ENCODE measurements at regions not wholly inside any gene's neighbourhood (a gene's known extent, or its start where the extent isn't known, plus 50 kb on each side); places are given as distances from the start of the nearest gene placed in this dataset.

DNA sequence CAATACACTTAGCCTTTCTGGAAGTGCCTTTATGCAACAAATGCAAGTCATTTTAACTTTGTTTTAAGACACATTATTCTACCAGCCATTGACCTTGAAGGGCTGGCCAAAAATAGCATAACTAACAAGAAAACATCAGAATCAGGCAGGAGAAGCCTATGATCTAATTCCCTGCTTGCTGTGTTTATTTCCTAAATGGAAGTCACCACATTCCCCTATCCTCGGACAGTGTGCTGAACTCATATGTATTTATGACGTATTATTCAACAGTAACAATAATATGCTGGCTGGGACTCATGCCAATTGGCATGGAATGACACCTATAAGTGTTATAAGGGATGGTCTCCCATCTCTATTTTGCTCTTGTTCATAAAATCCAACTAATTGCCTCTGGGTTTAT lies 140.7 kb downstream of the MAP3K7 start:
- no peak for TF ChIP-seq POLR2A (IDR thresholded peaks at IDR 0.05; ENCODE audit: low read length)
- no peak for TF ChIP-seq GATA1 (IDR thresholded peaks at IDR 0.05; ENCODE audit: low read depth, low read length)
- no peak for DNase-seq

DNA sequence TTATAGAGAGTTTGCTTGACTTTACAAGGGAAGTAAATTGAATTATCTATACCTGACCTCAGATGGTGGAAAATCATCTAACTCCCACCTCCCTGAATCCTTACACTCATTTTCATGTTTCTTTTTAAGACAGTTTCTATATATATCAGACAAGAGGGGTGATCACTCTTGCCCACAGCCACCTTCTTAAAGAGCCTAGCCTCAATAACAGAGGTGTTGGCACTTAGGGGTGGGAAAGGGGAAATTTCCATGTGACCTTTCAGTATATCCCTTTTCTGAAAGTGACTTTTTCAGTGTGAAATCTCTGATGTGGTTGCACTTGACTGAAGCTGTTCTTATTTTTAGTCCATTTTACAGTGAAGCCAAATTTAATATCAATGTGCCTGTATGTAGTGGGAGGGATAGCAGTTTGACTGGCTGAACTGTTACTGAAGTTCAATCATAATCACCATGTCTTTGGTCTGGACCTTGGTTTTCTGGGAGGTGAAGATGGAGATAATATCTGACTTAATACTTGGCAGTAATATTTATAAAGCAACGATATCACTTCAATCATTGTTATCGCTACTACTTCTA lies 141.3 kb downstream of the MAP3K7 start:
- TF ChIP-seq POLR2A (IDR thresholded peaks at IDR 0.05; ENCODE audit: low read length): no peak
- no peak for TF ChIP-seq GATA1 (IDR thresholded peaks at IDR 0.05; ENCODE audit: low read depth, low read length)
- DNase-seq: no peak

DNA sequence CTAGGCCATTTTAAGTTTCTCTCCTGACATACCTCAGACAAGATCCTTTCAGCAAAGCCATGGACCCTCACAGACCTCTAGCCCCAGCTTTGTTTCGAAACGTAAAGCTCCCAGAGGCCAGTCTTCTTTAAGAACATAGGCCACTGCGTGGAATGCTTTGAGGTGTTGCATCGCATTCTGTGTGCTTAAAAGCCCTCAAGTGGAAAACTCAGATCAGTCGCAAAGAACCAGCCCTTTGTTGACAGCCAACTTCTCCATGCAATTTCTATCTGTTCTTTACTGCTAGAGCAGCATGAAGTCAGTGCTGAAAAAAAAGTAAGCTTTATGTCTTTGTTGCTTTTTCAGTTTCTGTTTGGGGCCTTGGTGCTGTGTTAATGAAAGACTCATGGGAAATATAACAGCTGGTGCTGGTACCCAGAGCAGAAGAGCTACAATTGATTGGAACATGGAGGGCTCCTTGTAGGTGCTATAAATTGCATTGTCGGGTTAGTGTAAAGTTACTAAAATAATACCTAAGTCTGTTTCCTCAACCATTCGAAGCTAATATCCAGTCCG lies 142.6 kb downstream of the MAP3K7 start:
- no peak for TF ChIP-seq GATA1 (IDR thresholded peaks at IDR 0.05; ENCODE audit: low read depth, low read length)
- TF ChIP-seq POLR2A (IDR thresholded peaks at IDR 0.05; ENCODE audit: low read length): no peak
- no peak for DNase-seq

DNA sequence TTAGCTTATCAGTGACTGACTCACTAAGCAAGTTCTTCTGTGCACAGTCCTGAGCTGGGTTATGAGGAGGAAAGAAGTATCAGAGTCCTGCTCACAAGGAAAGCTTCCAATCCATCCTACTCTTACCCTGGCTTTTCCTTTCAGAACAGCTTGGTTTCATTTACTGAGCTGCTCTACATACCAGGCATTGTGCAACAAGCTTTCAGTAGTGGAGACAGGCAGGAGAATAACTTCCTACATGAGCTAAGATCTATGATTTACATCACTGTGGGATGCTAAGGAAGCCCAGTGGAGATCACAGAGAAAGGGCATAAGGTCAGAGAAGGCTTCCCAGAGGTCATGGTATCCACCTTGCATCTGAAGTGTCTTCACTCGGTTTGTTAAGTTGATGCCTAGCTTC lies 144.5 kb downstream of the MAP3K7 start:
- DNase-seq: no peak
- TF ChIP-seq POLR2A (IDR thresholded peaks at IDR 0.05; ENCODE audit: low read length): no peak
- TF ChIP-seq GATA1 (IDR thresholded peaks at IDR 0.05; ENCODE audit: low read depth, low read length): no peak

DNA sequence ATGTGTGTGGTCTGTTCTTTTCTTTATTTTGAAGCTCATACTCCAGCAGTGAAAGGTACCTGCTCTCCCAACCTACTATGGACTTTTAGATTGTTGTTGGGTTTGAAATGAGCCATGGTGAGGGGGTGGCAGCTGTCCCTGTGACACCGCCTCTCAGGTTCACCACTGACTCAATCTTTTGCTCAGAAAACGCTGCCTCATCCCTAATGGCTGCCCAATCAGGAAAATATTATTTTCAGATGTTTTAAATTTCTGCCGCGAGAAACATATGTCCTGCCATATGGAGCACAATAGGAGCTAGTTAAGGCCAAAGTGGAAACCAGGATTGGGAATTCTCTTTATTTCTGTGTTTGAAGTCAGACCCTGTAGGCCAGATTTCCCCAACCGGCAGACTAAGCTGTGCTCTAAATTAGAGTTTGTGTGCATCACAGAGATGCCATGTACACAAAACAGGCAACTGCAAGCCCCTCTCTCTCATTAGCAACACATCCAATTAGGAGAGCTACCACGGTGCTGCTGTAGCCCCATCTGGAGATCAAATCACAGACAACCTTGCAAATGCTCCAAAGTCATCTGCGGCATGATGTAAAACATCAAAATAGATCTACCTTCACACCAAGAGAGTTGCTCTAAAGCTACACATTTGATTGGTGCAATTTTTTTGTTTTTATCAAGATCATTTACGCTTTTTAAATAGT lies 144.1 kb upstream of the BACH2 start:
- no peak for DNase-seq

DNA sequence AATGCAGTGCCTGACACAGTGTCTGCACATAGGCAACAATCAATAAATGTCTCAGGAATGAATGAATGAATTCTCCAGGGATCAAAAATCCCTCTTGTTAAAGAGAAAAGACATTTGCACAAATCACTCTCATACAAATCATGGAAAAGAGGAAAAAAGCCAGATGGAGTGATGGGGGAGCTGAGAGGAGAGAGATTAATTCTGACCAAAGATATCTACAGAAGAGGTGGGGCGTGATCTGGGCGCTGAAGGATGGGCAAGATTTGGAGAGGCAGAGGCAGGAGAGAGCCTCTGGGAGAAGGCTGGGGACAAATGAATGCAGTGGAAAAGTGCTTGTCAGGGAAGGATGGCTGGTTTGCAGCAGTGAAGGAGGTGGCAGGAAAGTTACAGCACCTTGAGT lies 142.9 kb upstream of the BACH2 start:
- DNase-seq: no peak
- no peak for TF ChIP-seq POLR2A (IDR thresholded peaks at IDR 0.05; ENCODE audit: low read length)

More for the DNA sequence above, 144.1 kb upstream of the BACH2 start:
- no peak for TF ChIP-seq POLR2A (IDR thresholded peaks at IDR 0.05; ENCODE audit: low read length)
- no peak for TF ChIP-seq GATA1 (IDR thresholded peaks at IDR 0.05; ENCODE audit: low read depth, low read length)

DNA sequence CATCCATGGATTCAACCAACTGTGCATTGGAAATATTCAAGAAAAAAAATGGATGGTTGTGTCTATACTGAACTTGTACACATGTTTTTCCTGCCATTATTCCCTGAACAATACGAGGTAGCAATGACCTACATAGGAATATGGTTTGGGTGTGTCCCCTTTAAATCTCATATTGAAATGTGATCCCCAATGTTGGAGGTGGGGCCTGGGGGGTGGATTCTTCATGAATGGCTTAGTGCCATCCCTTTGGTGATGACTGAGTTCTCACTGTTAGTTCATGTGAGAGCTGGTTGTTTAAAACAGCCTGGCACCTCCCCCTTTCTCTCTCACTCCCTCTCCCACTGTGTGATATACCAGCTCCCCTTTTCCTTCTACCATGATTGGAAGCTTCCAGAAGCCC lies 139.8 kb upstream of the BACH2 start:
- DNase-seq: no peak
- no peak for TF ChIP-seq GATA1 (IDR thresholded peaks at IDR 0.05; ENCODE audit: low read depth, low read length)
- no peak for TF ChIP-seq POLR2A (IDR thresholded peaks at IDR 0.05; ENCODE audit: low read length)

DNA sequence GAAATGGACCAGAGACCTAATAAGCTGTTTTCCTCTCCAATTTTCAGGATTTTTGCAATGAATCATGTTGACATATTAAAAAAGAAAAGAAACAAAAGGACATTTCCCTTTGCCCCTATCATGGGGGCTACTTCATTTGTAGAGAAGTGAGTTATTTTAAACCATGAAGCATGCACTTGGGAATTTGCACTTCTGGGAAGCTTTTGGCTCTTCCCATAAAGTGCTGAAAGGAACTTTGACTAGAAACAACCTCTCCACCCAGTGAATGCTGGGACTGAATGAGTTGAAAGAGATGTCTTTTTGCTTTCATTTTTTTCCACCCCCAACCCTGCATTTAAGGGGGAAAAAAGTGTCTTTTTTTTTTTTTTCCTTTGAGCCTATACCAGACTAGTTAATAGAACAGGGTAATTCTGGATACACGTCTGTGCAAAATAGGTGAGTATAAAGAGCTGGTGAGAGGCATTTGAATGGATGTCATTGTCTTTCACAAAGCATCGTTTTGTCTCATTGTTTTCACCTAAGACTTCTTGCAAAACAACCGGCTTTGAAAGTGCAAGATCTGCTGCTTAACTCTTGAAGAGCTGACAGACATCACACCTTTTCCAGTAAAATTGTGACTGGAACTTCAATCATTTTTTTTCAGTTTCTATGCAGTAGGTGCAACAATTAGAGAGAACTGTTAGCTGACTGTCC lies 138.7 kb upstream of the BACH2 start:
- TF ChIP-seq GATA1 (IDR thresholded peaks at IDR 0.05; ENCODE audit: low read depth, low read length): no peak
- no peak for TF ChIP-seq POLR2A (IDR thresholded peaks at IDR 0.05; ENCODE audit: low read length)
- DNase-seq: no peak

DNA sequence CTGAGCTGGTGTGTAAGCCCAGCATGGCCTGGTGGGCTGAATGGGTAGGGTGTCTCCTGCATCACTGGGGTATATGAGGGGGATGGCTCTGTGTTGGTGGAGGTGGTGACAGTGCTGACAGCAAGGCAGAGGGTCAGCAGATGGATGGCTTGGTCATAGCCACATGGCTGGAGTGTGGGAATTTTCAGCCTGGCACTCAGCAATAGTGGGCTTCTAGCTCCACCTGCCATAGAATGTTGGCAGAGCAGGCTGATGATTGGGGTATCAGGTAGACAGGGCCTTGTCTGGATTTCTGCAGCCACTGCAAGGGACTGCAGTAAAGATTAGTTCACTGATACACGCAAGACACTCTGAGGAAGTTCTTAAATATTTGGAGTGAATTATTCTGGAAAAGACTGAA lies 137.5 kb upstream of the BACH2 start:
- no peak for DNase-seq
- TF ChIP-seq GATA1 (IDR thresholded peaks at IDR 0.05; ENCODE audit: low read depth, low read length) (no peak), POLR2A (IDR thresholded peaks at IDR 0.05; ENCODE audit: low read length) (no peak)

DNA sequence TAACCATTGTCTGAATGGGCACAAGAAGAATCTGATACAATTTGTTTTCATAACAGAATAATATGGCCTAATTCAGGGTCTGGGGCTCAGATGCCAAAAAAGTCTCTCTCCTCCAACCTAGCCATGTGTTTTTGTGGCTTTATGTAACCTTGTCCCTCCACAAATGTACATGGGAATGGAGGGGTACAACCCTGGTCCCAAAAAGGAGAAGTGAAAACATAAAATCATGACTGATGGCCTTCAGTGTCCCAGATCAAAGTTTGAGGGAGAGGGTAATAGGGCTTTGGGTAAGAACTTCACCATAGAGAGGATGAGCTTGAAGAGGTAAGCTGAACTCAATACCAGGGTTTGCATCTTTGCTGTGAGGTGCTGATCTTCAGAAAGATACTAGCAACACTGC lies 136.3 kb upstream of the BACH2 start:
- TF ChIP-seq POLR2A (IDR thresholded peaks at IDR 0.05; ENCODE audit: low read length) (no peak), GATA1 (IDR thresholded peaks at IDR 0.05; ENCODE audit: low read depth, low read length) (no peak)
- DNase-seq: no peak

DNA sequence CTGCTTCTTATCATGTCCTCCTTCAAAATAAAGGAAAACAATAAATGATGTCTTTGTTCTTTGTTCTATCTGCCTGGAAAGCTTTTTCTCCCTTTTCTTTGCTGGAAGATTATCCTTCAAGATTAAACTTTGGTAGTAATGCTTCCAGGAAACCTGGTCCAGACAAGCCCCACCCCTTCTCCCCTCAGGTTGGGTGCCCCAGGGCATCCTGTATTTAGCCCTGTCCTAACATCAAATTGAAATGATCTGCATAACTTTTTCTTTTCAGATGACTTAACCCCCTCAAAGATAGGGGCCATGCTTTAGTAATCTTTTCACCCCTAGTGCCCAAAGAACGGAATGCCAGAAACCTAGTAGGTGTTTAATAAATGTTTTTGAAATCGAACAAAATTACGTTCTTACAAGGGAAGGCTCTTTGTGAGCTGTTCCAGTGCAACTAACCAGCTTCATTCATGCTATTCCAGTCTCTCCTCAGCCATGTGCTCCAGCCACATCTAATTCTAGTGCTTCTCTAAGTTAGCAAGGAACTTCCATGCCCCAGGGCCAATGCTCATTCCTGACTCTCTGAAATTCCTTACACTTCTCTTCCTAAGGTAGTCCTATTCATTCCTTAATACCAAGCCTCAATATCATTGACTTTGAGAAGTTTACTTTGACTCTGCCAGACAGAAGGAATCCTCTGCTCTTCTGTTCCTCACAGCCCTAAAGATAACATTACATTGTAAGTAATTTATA lies 135.6 kb upstream of the BACH2 start:
- TF ChIP-seq GATA1 (IDR thresholded peaks at IDR 0.05; ENCODE audit: low read depth, low read length) (no peak), POLR2A (IDR thresholded peaks at IDR 0.05; ENCODE audit: low read length) (no peak)
- DNase-seq: no peak

DNA sequence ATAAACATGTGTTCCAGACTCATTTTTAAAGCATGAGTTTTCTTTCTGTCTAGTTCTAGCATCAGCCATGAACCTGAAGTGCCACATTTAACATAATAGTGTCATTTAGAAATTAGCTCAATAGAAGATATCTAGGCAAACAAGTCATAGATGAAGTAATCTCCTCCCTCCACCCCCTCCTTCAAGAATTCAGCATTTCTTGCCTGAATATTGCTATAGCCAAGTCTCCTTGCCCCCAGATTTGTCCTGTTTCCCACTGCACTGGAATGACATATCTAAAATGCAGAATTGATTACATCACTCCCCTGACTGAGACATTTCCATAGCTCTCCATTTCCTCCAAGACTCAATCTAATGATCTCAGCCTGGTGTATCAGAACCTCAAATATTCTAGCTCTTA lies 134.9 kb upstream of the BACH2 start:
- DNase-seq: no peak
- TF ChIP-seq GATA1 (IDR thresholded peaks at IDR 0.05; ENCODE audit: low read depth, low read length) (no peak), POLR2A (IDR thresholded peaks at IDR 0.05; ENCODE audit: low read length) (no peak)

DNA sequence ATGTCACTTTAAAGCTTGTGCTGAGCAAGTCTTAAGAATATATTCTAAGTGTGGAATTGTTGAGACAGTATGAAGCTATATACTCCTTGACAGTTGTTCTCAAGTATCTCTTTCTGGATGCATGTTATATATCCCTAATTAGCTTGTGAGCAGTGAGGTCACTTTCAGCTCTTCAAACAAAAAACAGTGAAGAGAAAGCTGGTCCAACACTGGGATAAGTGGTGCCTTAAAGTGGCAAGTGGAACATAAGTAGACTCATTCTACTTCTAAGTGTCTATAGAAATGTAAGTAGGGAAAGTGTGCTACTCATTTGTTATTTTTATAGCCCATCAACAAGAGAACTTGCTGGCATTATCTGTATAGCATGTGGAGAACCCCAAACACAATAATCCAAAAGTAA lies 133.1 kb upstream of the BACH2 start:
- no peak for TF ChIP-seq POLR2A (IDR thresholded peaks at IDR 0.05; ENCODE audit: low read length)
- no peak for TF ChIP-seq GATA1 (IDR thresholded peaks at IDR 0.05; ENCODE audit: low read depth, low read length)
- peak; percentile 30 to 37 for DNase-seq

DNA sequence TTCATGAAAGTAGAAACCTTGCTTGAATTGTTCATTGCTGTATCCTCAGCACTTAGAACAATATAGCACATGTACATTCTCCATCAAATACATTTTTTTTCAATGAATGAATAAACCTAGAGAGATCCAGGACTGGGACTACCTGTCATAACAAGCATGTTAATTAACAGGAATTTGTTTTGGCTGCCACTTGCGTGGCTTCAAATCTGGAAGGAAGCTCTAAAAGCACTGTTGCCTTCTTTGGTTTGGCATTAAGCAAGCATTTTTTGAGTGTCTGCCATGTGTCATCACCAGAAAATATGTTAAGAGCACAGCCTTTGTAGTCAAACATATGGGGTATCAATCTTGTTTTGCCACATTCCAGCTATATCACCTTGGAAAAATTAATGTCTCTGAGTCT lies 131.9 kb upstream of the BACH2 start:
- no peak for DNase-seq

More for the DNA sequence above, 131.9 kb upstream of the BACH2 start:
- no peak for TF ChIP-seq GATA1 (IDR thresholded peaks at IDR 0.05; ENCODE audit: low read depth, low read length)
- no peak for TF ChIP-seq POLR2A (IDR thresholded peaks at IDR 0.05; ENCODE audit: low read length)

All from erythroblast (primary cell).